ENCODE measurements at regions not wholly inside any gene's neighbourhood (a gene's known extent, or its start where the extent isn't known, plus 50 kb on each side); places are given as distances from the start of the nearest gene placed in this dataset.

- TF ChIP-seq CTCF (IDR thresholded peaks at IDR 0.05): no peak
- no peak for TF ChIP-seq POLR2A (IDR thresholded peaks at IDR 0.05)
- TF ChIP-seq EP300 (IDR thresholded peaks at IDR 0.05): no peak
These were observed 435.4 kb downstream of the TMEM135 start for GRCh38 chr11:87473174-87473573.

Measured in ovary (tissue), 3 donors.